T-helper 17 cell (primary cell): ENCODE measurements at regions not wholly inside any gene's neighbourhood (a gene's known extent, or its start where the extent isn't known, plus 50 kb on each side); places are given as distances from the start of the nearest gene placed in this dataset.

Experiments
- ATAC-seq: fragments of 150-1000 bp; cut with Tn5 transposase; 2 replicates; pipeline ENCODE4 v1.10.0; 2021; ENCODE audit warnings: mild to moderate bottlenecking, moderate library complexity
- DNase-seq, 3 donors: peaks; one replicate each; pipeline versions ENCODE4 v3.0.0 to v3.0.0-alpha.2; 2020 to 2021
- H3K9me3 ChIP-seq: one replicate; pipeline ENCODE4 v1.7.0; 2013; ENCODE audit warnings: low read length, mild to moderate bottlenecking; ENCODE audit not compliant: control insufficient read depth, poor library complexity, severe bottlenecking
- H3K27ac Mint-ChIP-seq: one replicate; pipeline ENCODE4 v1.8.0; 2022; ENCODE audit warnings: mild to moderate bottlenecking, moderate library complexity, mixed read lengths
- H3K27me3 Mint-ChIP-seq: one replicate; pipeline ENCODE4 v1.8.0; 2022; ENCODE audit warnings: mixed read lengths
- H3K36me3 Mint-ChIP-seq: one replicate; pipeline ENCODE4 v1.8.0; 2022; ENCODE audit warnings: low read depth, mixed read lengths
- H3K4me1 Mint-ChIP-seq: one replicate; pipeline ENCODE4 v1.8.0; 2022; ENCODE audit warnings: mild to moderate bottlenecking, mixed read lengths
- H3K4me3 Mint-ChIP-seq: one replicate; pipeline ENCODE4 v1.8.0; 2022; ENCODE audit warnings: mild to moderate bottlenecking, moderate library complexity, mixed read lengths

DNA sequence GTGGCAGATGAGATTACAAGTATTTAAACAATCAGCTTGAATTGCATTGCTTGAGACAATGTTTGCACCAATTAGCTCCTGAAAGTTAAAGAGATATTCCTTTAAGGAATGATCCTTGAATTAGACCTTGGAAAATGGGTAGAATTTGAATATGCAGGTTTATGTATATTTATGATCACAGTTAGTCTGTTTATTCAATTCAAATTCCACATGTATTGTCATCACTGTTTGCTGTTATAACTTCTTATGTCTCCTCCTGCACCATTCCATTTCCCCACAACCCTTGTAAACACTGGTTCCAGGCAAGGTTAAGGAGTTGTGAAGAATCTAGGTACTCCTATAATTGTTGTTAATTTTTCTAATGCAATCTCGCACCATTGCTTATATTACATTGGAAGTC, 518.2 kb upstream of the PBX1 start:
- Mint-ChIP-seq H3K27me3 (no peaks in the 10 kb centered on the region), H3K4me1 (no peaks in the 10 kb centered on the region), H3K27ac (no peak overlapping the region), H3K4me3 (no peak overlapping the region), H3K36me3 (no peaks in the 10 kb centered on the region)
- ATAC-seq (no peak), DNase-seq (no peak)
- peaks cover 2% of the 10 kb centered on the region for H3K9me3 ChIP-seq

- Mint-ChIP-seq H3K36me3 (no peaks in the 10 kb centered on the region), H3K27me3 (no peaks in the 10 kb centered on the region), H3K4me3 (no peak overlapping the region), H3K4me1 (no peaks in the 10 kb centered on the region), H3K27ac (no peak overlapping the region)
- ATAC-seq, result no peak
- DNase-seq, result no peak
- H3K9me3 ChIP-seq, result no peaks in the 10 kb centered on the region
Observed at GRCh38 chr1:164051782-164052181, 507.2 kb upstream of the PBX1 start.

DNA sequence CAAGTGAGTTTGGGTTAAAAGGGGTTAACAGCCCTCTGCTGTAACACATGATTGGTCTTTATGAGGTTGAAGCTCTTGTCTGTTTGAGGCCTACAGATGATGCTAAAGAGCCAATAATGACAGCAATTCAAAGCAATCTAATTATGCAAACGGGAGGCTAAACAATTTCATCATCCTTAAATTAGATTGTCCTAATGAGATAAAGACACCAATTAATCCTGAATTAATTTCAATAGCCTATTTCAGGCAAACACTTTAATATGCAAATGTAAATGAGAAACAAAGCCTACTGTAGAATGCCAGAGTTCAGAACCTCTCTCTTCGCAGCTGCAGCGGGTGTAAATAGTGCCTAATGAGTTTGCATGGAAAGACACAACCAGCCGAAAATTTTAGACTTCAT, 504.7 kb upstream of the PBX1 start:
- no peak overlapping the region for H3K4me3 Mint-ChIP-seq
- no peaks in the 10 kb centered on the region for H3K9me3 ChIP-seq
- no peaks in the 10 kb centered on the region for H3K27me3 Mint-ChIP-seq
- no peaks in the 10 kb centered on the region for H3K36me3 Mint-ChIP-seq
- ATAC-seq (no peak), DNase-seq (no peak)
- no peaks in the 10 kb centered on the region for H3K4me1 Mint-ChIP-seq
- no peak overlapping the region for H3K27ac Mint-ChIP-seq

GRCh38 chr1:164058198-164058597, 500.8 kb upstream of the PBX1 start:
- no peaks in the 10 kb centered on the region for H3K9me3 ChIP-seq
- no peak for DNase-seq
- Mint-ChIP-seq H3K27me3 (no peaks in the 10 kb centered on the region), H3K36me3 (no peaks in the 10 kb centered on the region), H3K27ac (no peak overlapping the region), H3K4me1 (no peaks in the 10 kb centered on the region), H3K4me3 (no peak overlapping the region)
- ATAC-seq, result no peak

DNA sequence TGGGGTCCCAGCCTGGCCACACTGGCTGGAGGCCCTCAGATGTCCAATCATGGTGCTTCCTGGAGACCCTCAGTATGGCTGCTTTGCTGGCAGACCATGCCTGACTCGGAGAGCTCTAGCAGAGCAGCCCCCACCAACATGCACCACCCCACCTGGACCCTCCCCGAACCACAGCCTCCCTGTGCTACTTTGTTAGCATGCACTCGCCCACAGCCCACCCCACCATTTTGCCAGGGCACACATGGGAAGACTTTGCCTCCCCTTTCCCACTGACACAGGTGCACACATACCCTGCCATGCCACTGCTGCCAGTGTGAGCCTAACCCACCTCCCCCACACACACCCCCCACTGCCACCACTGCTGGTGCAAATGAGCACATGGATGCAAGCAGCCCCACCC, 497.5 kb upstream of the PBX1 start:
- Mint-ChIP-seq H3K27me3 (no peaks in the 10 kb centered on the region), H3K4me3 (no peak overlapping the region), H3K27ac (no peak overlapping the region), H3K36me3 (no peaks in the 10 kb centered on the region), H3K4me1 (no peaks in the 10 kb centered on the region)
- H3K9me3 ChIP-seq, result no peaks in the 10 kb centered on the region
- DNase-seq (no peak), ATAC-seq (no peak)

DNA sequence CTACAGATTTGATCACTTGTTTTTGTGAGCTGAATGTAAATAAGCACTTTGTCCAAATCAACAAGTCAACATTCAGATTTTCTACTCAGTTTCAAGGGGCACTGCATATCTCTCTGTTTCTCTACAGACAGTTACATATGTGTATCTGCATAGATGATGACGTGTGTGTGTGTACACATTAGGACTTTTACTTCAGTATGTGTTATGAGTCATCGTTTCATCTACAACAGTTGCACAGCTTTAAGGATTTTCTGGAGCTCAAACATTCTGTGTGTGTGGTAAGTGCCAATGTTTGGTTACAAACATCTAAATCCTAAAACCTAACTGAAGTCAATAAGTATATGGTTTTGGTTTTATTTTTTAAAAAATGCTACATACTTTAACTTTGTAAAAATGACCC, 494.5 kb upstream of the PBX1 start:
- Mint-ChIP-seq H3K27ac (no peak overlapping the region), H3K4me3 (no peak overlapping the region), H3K36me3 (no peaks in the 10 kb centered on the region), H3K27me3 (no peaks in the 10 kb centered on the region), H3K4me1 (no peaks in the 10 kb centered on the region)
- DNase-seq (no peak), ATAC-seq (no peak)
- no peaks in the 10 kb centered on the region for H3K9me3 ChIP-seq

DNA sequence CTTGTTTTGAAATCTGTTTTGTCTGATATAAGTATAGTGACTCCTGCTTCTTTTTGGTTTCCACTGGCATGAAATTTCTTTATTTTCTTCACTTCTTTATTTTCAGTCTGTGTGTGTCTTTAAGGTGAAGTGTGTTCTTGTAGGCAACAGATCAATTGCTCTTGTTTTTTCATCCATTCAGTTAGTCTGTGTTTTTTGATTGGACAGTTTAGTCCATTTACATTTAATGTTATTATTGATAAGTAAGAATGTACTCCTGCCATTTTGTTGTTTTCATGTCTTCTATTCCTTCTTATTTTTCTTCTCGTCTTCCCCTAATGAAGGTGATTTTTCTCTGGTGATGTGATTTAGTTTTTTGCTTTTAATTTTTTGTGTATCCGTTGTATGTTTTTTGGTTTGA, 487.7 kb upstream of the PBX1 start:
- no peaks in the 10 kb centered on the region for H3K9me3 ChIP-seq
- DNase-seq (no peak), ATAC-seq (no peak)
- Mint-ChIP-seq H3K27ac (no peak overlapping the region), H3K4me3 (no peak overlapping the region), H3K27me3 (no peaks in the 10 kb centered on the region), H3K36me3 (no peaks in the 10 kb centered on the region), H3K4me1 (no peaks in the 10 kb centered on the region)

- no peaks in the 10 kb centered on the region for H3K9me3 ChIP-seq
- H3K36me3 Mint-ChIP-seq, result no peaks in the 10 kb centered on the region
- H3K4me3 Mint-ChIP-seq, result no peak overlapping the region
- H3K4me1 Mint-ChIP-seq, result no peaks in the 10 kb centered on the region
- H3K27me3 Mint-ChIP-seq, result no peaks in the 10 kb centered on the region
- DNase-seq (no peak), ATAC-seq (no peak)
- H3K27ac Mint-ChIP-seq, result no peak overlapping the region
Observed at GRCh38 chr1:164086832-164087231, 472.2 kb upstream of the PBX1 start.

DNA sequence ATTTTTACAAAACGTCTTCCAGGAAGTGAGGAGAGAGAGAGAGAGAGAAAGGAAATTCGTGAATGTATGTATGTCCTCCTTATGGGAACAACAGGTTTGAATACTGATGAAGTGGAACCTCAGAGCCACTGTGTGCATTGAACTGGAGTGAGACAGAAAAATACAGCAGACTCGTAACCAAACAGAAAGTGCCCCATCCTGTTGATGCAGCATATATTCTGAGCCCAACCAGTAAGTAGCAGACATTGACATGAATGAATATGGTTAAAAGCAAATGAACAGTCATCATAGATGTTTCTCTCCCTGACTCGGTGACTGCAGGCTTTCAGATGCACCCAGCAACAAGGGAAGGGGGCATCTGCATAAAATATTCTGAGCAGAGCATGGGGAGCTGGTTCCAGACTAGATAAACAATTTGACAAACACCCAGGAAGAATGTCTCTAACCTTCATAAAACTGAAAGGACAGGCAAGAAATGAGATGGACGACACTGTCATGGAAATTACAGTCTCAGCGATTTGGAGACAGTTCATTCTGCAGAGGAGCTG, 471.0 kb upstream of the PBX1 start:
- no peaks in the 10 kb centered on the region for H3K4me1 Mint-ChIP-seq
- no peak overlapping the region for H3K27ac Mint-ChIP-seq
- H3K36me3 Mint-ChIP-seq, result no peaks in the 10 kb centered on the region
- DNase-seq (no peak), ATAC-seq (no peak)
- H3K4me3 Mint-ChIP-seq, result no peak overlapping the region
- H3K9me3 ChIP-seq, result no peaks in the 10 kb centered on the region
- no peaks in the 10 kb centered on the region for H3K27me3 Mint-ChIP-seq

- Mint-ChIP-seq H3K4me1 (no peaks in the 10 kb centered on the region), H3K27me3 (no peaks in the 10 kb centered on the region), H3K36me3 (no peaks in the 10 kb centered on the region), H3K27ac (no peak overlapping the region), H3K4me3 (no peak overlapping the region)
- ATAC-seq (no peak), DNase-seq (no peak)
- no peaks in the 10 kb centered on the region for H3K9me3 ChIP-seq
Observed at GRCh38 chr1:164092603-164093353, 466.2 kb upstream of the PBX1 start.

- DNase-seq, result no peak
- Mint-ChIP-seq H3K4me1 (no peaks in the 10 kb centered on the region), H3K4me3 (no peak overlapping the region), H3K27ac (no peak overlapping the region), H3K27me3 (no peaks in the 10 kb centered on the region), H3K36me3 (no peaks in the 10 kb centered on the region)
- no peaks in the 10 kb centered on the region for H3K9me3 ChIP-seq
- no peak for ATAC-seq
Observed at GRCh38 chr1:164093543-164093942, 465.4 kb upstream of the PBX1 start.

DNA sequence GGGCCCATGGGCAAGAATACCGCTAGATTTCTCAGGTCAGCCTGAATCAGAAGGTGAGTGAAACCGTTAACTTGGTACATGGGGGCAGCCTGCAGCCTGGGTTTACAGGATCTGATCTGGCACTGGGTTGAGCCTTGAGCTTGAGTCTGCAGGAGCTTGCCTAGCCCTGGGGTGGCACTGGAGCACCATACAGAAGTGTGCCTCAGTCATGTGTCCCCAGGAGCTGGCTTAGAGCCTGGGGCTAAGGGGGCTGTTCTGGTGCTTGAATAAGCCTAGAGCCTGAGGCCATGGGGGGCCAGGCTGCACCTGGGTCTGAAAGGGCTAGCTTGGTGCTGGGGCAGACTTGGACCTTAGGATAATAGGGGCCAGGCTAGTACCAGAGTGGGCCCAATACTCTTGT, 457.2 kb upstream of the PBX1 start:
- no peaks in the 10 kb centered on the region for H3K27me3 Mint-ChIP-seq
- ATAC-seq (no peak), DNase-seq (no peak)
- H3K27ac Mint-ChIP-seq, result no peak overlapping the region
- no peak overlapping the region for H3K4me3 Mint-ChIP-seq
- no peaks in the 10 kb centered on the region for H3K9me3 ChIP-seq
- no peaks in the 10 kb centered on the region for H3K4me1 Mint-ChIP-seq
- no peaks in the 10 kb centered on the region for H3K36me3 Mint-ChIP-seq

- no peak for DNase-seq
- no peak overlapping the region for H3K4me3 Mint-ChIP-seq
Observed at GRCh38 chr1:164131949-164132348, 427.0 kb upstream of the PBX1 start.

DNA sequence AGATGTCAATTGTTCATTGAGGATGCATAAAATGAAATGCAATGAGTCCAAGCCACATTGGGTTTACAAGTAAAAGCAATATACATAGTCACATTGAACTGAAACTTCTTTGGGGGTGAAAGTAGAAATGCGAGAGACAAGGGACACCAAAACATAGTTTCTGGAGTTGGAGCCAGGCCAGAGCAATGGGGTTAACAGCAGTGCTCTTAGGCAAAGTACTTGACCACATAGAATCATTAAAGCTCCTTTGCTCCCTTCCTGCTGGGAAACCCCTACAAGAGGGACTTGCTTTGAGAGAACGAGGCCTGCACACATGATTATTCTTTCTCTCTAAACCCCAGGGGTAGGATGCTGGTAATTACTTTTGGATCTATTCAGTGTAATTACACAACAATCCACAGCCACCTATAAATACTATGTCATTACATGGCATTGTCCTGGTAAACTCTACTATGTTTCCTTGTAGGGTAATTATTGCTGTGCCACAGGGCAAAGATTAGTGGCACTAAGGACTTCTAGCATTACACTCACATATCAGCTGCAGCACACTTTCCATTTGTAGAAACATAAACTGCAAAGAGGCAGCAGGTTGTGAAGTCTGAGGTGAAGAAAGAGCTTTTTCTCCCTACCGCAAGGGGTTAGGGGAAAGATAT, 421.6 kb upstream of the PBX1 start:
- H3K27ac Mint-ChIP-seq, result no peak overlapping the region
- no peaks in the 10 kb centered on the region for H3K36me3 Mint-ChIP-seq
- no peaks in the 10 kb centered on the region for H3K27me3 Mint-ChIP-seq
- no peaks in the 10 kb centered on the region for H3K4me1 Mint-ChIP-seq
- H3K4me3 Mint-ChIP-seq, result no peak overlapping the region
- H3K9me3 ChIP-seq, result no peaks in the 10 kb centered on the region
- ATAC-seq (no peak), DNase-seq (no peak)

More at GRCh38 chr1:164131949-164132348, 427.0 kb upstream of the PBX1 start:
- no peaks in the 10 kb centered on the region for H3K36me3 Mint-ChIP-seq
- H3K9me3 ChIP-seq, result no peaks in the 10 kb centered on the region
- no peaks in the 10 kb centered on the region for H3K4me1 Mint-ChIP-seq
- H3K27me3 Mint-ChIP-seq, result no peaks in the 10 kb centered on the region
- no peak overlapping the region for H3K27ac Mint-ChIP-seq
- ATAC-seq, result no peak
